DMS 273 (cell line): ENCODE measurements at regions not wholly inside any gene's neighbourhood (a gene's known extent, or its start where the extent isn't known, plus 50 kb on each side); places are given as distances from the start of the nearest gene placed in this dataset.
"Not testable (repeated sequence)": the region's sequence is repeated elsewhere in the genome, so short reads cannot be mapped to it uniquely, and the experiment has no call there.

Source experiments
- DNase-seq: peaks from one replicate; lab custom pipeline; 2025; ENCODE audit not compliant: unreplicated experiment; lab: John Stamatoyannopoulos, UW

DNA sequence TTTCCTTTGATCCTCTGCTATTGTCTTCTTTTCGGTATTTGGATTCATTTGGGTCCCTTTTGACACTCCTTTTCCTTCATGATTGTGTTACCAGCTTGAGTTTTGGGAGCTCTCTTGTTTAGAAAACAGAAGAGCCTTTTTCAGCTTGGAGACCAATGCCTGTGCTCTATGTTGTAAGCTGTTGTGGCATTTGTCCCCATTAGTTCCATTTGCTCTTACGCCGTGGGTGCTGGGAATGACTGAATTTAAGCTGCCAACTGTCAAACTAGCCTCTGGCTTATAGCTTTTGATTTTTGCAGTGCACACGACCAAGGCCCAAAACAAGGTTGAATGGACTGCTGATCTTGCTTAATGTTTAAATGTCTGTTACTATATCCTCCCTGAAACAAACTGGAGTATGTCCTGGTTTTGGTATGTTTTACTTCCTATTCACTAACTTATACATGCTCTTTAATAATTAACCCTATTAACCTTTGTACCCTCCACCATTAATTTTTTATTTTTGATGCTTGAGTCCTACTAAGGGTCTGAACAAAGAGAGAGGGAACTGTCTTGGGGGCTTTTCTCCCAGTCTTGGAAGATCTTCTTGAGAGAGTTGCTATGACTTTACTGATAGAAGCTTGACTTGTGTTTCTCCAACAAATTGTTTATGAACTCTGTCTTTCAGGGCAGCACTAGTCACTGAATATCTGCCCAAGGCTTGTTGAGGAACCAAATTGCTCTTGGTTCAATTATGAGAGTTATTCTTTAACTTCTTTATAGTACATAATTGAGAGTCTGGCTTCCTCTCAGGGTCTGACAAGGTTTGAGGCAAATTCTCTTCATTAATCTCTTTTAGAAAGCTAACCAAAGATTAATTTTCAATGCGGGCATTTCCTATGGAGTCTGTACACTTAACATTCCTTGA, 100.3 kb upstream of the SIRPG start:
- no peak for DNase-seq

DNA sequence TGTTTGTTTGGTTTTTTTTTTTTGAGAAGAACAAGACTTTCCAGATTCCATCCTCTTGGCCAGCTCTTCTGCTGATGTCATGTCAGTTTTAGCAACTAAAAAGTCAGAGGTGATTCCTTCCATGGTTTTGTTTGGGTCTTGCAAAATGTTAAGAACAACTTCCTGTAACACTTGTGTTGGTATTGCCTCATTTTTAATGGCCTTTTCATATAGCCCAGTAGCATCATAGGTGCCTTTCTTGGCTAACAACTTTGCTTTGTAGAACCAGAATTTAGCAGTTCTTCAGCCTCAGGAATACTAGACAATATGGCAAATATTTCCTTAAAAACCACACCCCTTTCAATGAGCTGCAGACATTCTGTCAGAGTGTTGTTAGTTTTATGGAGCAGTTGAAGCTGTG, 99.5 kb upstream of the SIRPG start:
- DNase-seq, result no peak

DNA sequence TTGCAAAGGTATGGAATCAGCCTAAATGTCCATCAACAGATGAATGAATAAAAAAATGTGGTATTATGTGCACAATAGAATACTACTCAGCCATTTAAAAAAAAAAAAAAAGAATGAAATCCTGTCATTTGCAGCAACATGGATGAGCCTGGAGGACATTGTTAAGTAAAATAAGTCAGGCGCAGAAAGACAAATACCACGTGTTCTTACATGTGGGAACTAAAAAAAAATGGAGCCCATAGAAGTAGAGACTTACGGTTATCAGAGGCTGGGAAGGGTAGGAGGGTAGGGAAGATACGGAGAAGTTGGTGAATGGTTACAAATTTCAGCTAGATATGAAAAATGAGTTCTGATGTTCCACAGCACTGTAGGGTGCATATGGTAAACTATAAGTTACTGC, 97.2 kb upstream of the SIRPG start:
- DNase-seq, result no peak

DNA sequence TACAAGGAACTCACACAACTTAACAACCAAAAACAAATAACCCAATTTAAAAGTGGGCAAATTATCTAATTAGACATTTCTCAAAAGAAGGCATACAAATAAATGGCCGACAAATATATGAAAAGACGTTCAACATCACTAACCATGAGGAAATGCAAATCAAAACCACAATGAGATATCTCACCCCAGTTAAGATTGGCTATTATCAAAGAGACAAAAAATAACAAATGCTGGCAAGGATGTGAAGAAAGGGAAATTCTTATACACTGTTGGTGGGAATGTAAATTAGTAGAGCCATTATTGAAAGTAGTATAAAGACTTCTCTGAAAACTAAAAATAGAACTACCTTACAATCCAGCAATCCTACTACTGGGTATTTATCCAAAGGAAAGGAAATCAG, 96.7 kb upstream of the SIRPG start:
- no peak for DNase-seq

DNA sequence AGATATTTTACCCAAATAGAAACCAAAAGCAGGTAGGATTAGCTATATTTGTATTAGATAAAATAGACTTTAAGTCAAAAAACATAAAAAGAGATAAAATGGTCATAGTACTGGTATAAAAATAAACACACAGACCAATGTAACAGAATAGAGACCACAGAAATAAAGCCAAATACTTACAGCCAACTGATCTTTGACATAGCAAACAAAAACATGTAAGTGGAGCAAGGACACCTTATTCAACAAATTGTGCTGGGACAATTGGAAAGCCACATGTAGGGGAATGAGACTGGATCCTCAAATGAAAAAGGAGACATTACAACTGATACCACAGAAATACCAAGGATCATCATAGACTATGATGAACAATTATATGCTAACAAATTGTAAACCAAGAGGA, 94.5 kb upstream of the SIRPG start:
- DNase-seq, result no peak

DNA sequence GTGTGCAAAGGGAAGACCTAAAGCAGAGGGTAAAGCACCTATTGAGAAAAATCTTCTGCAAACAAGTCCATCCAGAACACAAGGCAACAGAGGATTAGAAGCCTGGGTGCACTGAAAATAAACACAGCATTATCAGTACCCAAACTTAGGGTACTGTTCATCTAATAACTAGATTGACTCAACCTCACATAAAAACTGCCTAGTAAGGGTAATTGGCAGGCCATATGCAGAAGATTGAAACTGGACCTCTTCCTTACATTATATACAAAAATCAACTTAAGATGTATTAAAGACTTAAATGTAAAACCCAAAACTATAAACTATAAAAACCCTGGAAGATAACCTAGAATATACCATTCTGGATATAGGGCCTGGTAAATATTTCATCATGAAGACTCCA, 91.2 kb upstream of the SIRPG start:
- no peak for DNase-seq

DNA sequence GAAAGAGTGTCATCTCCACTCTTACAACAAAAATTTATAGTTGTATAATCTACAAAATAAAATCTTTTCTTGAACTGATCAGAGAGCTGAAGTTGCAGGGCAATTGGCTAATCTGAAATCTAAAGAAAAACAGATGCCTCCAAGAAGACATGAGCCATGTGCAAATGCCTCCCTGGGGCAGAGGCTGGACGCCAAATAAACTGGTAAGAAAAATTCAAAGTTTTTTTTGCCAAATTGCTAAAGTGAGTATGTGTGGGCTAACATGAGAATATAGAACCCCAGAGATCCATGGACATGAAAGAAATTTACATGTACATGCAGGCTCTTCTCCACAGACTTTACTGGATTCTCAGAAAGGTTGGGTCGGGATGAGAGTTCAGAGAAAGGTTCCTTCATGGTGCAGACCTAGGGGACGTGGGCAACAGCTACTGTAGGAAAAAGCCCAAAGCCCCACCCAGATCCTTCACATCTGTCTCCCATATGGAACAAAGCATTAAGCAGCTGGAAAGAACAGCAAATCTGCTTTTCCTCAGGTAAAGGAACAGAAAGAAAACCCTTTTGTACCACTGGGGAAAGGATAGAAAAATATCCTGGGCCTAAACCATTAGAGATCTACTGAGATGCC, 90.5 kb upstream of the SIRPG start:
- DNase-seq, result no peak

DNA sequence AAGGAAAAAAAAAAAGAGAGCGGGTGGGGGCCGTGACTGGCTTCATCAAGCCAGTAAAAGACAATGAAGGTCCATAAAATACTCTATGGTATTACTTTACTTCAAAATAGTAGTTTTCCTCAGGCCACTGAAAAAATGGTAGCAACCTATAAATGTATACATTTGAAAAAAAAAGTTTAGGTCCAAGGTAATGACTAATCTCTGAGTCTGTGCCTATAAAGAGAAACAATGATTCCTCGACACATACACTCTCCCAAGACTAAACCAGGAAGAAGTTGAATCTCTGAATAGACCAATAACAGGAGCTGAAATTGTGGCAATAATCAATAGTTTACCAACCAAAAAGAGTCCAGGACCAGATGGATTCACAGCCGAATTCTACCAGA, 84.5 kb upstream of the SIRPG start:
- not testable (repeated sequence) for DNase-seq

DNA sequence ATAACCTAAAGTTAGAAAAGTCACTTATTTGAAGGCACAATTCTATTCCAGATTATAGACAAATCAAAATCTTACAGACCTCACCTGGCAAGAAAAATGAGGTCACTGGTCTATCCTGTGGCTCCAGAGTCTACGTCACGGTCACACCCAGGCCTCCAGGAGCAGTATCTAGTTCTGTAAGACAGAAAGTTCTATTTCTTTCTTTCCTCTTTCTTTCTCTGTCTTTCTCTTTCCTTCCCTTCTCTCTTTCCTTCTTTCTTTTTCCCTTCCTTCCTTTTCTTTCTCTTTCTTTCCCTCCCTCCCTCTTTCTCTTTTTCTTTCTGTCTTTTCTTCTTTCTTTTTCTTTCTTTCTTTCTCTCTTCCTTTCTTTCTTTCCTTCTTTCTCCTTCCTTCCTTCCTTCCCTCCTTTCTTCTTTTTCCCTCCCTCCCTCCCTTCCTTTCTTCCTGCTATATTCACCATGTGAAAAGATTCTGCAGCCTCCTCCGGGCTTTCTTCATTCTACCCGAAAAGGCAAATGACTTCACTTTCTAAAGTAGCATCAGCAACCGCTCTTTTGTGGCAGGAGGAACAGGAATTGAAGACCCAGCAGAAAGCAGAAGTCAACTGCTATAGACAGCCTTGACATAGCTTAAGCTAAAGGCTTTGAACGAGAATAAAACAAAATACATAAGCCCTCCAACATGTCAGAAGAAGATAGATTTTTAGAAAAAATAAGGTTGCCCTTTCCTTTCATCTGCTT, 83.9 kb upstream of the SIRPG start:
- DNase-seq, result no peak

DNA sequence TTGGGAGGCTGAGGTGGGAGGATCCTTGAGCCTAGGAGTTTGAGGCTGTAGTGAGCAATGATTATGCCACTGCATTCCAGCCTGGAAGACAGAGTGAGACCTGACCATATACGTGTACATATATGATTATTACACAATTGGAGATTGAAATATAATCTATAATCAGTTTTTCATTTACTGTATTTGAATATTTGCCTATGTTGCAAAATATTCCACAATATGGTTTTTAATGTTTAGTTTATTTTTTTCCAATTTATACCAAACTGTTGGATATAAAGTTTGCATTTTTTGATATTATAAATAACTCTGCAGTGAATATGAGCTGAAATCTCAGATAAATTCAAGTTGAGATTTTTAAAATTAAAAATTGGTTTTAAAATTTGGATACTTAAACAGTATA, 79.6 kb upstream of the SIRPG start:
- DNase-seq, result no peak

DNA sequence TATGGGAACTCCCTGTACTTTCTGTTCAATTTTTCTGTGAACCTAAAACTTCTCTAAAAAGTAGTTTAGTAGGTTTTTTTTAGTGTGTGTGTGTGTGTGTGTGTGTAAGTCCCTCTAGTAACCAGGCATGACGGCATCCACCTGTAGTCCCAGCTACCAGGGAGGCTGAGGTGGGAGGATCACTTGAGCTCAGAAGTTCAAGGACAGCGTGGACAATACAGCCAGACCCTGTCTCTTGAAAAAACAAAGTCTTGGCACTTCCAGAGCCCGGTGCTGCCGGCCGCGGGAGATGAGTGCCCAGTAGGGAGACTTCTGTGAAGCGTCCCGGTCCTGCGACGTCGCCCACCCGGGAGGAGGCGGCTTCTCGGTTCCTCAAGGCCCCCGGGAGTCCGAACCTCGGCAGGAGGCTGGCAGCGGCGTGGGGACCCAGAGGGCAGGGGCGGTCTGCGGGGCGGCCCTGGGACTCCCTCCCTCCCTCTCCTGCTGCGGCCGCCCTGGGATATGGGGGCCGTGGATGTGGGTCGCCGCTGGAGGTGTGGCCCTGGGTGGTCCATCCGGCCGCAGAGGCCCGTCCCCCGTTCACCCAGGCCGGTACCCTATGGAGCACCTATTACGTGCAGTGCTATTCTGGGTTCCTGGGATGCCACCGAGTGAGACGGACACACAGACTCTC, 78.0 kb upstream of the SIRPG start:
- DNase-seq, result no peak

DNA sequence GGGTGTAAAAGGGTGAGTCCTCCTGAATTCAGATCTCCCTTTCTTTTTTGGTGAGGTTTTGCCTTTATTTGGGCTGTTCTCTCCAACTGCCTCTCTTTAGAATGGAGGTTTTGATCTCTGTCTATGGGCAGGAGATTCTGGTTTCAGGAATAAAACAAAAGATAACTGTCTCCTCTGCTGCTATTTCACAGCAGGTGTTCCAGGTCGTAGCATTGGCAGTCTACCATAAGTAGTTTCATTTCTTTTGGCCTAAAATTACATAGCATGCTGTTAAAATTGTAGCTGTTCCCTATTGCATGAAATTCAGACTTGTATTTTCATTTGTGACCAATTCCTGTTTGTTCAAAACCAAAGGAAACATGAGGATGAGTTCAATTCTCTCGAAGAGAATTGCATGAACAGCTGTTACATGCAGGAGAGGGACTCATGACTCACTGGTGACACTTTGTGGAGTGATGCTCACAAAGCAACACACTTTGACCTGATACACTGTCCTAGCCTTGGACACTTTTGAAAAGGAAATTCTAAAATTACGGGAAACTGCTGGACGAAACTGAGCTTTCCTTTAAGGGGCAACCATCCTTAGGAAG, 76.8 kb upstream of the SIRPG start:
- peak; percentile 16 for DNase-seq

DNA sequence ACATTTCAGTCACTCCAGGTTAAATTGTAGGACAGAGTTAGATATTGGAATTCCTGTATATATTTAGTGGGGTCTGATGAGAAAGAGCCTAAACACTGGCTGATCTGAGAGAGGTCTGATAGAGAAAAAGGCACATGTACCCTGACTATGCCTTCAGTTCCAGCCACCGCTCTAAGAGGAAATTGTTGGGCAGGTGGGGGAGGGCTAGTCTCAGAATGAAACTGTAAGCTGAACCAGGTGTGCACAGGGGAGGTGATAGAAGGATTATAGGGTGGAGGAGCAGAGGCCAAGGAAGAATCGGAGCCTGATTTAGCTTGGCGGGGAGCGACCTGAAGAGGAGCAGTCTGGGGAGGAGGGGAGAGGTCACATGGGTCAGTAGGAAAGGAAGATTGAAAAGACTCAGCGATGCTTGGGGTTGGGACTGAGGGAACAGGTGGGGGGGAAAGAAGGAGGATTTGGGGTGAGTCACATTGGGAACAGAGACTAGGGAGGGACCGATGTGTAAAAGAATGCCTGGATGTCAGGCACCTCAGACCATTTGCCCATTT, 74.3 kb upstream of the SIRPG start:
- DNase-seq, result not testable (repeated sequence)

DNA sequence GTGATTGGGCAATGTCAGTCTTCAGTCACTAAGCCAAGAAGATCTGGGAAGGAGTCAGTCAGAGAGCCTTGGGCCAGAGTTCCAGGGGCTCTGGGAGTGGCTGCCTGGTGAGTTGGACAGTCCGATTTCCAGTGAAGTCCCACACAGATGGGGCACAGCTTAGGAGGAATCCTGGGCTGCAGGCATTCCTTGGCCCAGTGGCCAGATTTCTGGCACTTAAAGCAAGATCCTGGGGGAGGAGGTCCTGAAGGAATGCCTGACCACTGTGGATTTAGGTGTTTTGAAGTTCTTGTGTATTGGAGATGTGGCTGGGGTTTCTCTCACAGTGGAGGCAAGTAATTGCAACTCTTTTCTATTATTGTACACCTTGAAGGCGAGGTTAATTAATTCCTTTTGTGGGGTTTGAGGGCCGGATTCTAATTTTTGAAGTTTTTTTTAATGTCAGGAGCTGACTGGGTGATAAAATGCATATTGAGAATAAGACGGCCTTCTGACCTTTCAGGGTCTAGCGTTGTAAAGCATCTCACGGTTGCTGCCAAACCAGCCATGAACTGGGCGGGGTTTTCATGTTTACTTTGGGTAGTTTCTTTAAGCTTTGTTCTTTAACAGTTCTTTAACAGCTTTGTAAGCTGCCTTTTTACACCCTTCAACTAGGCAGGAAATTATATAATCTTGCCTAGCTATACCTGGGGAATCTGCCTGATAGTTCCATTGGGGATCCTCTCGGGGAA, 73.6 kb upstream of the SIRPG start:
- not testable (repeated sequence) for DNase-seq

DNA sequence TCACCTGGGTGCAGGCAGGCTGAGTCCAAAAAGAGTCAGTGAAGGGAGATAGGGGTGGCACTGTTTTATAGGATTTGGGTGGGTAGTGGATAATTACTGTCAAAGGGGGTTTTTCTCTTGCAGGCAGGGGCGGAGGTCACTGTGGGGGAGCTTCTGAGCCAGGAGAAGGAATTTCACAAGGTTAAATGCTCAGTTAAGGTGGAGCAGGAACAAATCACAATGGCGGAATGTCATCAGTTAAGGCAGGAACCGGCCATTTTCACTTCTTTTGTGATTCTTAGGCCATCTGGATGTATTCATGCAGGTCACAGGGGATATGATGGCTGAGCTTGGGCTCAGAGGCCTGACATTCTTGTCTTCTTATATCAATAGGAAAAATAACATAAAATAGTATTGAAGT, 69.7 kb upstream of the SIRPG start:
- DNase-seq, result not testable (repeated sequence)

DNA sequence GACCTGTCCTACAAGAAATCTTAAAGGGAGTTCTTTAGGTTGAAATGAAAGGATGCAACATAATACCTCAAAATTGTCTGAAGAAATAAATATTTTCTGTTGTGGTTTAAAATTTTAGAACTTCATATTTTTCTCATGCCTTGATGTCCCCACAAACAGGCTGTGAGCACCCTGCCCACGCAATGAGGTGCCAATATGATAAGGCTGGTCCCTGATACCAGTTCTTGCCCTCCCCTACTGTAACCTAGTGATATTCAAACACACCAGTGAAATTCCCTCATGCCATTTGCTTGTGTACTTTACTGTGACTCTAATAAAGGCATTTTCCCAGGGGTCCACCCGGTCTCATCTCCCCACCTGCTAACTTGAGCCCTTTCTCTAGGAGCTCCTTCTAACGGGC, 67.3 kb upstream of the SIRPG start:
- no peak for DNase-seq

DNA sequence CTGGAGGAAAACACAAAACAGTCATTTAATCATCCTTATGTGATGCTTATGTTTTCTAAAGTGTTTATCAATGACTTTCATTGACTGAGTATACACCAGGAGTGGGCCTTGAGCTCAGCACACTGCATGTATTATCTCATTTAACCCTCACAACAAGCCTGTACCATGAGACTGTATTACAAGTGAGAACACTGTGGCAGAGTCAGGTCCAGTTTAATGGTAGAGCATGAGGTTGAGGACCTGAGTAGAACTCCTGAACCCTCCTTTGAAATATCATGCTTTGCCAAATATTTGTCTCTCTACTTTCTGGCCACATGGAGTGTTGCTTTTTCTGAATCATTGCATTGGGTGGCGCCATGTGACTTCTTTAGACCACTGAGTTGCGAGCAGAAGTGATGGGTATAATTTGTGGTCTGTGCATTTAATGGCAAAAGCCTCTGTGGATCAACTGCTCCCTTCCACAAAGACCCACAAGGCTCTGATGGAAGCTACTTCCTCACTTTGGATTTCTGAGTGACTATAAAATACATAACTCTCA, 65.0 kb upstream of the SIRPG start:
- no peak for DNase-seq

DNA sequence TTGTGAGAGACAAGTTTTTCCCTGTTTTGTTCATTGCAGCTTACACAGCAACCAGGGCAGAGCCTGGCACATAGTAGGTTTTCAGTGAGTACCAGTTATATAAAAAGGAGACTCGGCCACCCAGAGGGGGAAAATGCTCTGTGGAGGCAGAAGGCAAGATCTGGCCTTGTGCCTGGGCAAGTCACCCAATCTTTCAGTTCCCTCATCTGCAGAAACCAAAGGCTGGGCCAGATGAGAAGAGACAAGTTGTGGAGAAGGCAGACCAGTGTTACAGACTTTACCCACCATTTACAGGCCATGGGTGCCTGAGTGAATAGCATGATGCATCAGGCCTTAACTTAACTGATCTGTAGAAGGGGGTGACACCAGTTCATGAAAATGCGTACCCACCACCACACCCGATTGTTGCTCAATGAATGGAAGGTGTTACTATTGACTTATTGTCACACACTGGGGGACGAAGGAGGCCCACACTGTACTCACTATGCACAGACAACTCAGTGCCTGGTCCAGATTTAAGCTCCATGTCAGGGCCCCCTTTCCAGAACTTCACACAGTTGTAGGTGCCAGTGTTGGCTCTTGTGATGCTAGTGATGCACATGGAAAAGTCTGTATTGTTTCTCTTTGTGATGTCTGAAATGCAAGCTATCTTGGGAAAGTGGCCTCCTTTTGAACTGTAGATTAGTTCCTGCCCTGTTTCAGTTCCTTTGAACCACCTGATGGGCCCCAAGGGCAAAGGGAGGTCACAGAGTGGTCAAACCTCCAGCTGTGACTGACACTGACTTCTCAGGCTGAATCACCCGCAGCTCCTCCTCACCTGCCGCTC, 64.3 kb upstream of the SIRPG start:
- DNase-seq, result no peak
